ENCODE measurements at regions not wholly inside any gene's neighbourhood (a gene's known extent, or its start where the extent isn't known, plus 50 kb on each side); places are given as distances from the start of the nearest gene placed in this dataset.

GRCh38 chr1:238409191-238409850, 518.6 kb upstream of the ZP4 start:
- TF ChIP-seq POLR2A (IDR thresholded peaks at IDR 0.05) (no peak), EP300 (IDR thresholded peaks at IDR 0.05) (no peak), CTCF (IDR thresholded peaks at IDR 0.05) (no peak), POLR2AphosphoS5 (IDR thresholded peaks at IDR 0.05) (no peak)

All from upper lobe of left lung (tissue), 4 donors.